Natural killer cell (primary cell): ENCODE measurements at regions not wholly inside any gene's neighbourhood (a gene's known extent, or its start where the extent isn't known, plus 50 kb on each side); places are given as distances from the start of the nearest gene placed in this dataset.

Source experiments
- ATAC-seq, 3 donors: fragments of 150-1000 bp in 2 of 3; fragments of 200-7000 bp in 1 of 3; cut with Tn5 transposase; 1 replicate in 1 of 3; 2 replicates in 2 of 3; pipeline ENCODE4 v1.10.0; 2021; ENCODE audit warnings: mild to moderate bottlenecking in 2 of 3, moderate library complexity in 2 of 3
- DNase-seq, 2 donors: peaks; one replicate each; pipeline versions ENCODE4 v3.0.0 to v3.0.0-alpha.2; 2013 to 2021; ENCODE audit warnings: mixed read lengths in 1 of 2
- H3K27ac ChIP-seq: one replicate; pipeline ENCODE4 v1.5.1; 2013; ENCODE audit warnings: mild to moderate bottlenecking, low read length
- H3K27me3 ChIP-seq: one replicate; pipeline ENCODE4 v1.6.1; 2013; ENCODE audit warnings: low read length; ENCODE audit not compliant: control insufficient read depth, insufficient read depth
- H3K36me3 ChIP-seq: one replicate; pipeline ENCODE4 v1.6.1; 2013; ENCODE audit warnings: low read length; ENCODE audit not compliant: control insufficient read depth, insufficient read depth
- H3K4me1 ChIP-seq: one replicate; pipeline ENCODE4 v1.6.1; 2013; ENCODE audit warnings: low read length; ENCODE audit not compliant: control insufficient read depth, insufficient read depth
- H3K4me3 ChIP-seq: one replicate; pipeline ENCODE4 v1.5.1; 2013; ENCODE audit warnings: low read length
- H3K9me3 ChIP-seq: one replicate; pipeline ENCODE4 v1.6.1; 2013; ENCODE audit warnings: low read length; ENCODE audit not compliant: control insufficient read depth, insufficient read depth
- H3K27ac Mint-ChIP-seq, 2 donors: one replicate each; pipeline ENCODE4 v1.8.0; 2022; ENCODE audit warnings: mild to moderate bottlenecking in 2 of 2, mixed read lengths in 2 of 2, moderate library complexity in 1 of 2
- H3K27me3 Mint-ChIP-seq, 2 donors: one replicate each; pipeline ENCODE4 v1.8.0; 2022; ENCODE audit warnings: low read depth in 2 of 2, mixed read lengths in 2 of 2
- H3K36me3 Mint-ChIP-seq: one replicate; pipeline ENCODE4 v1.8.0; 2022; ENCODE audit warnings: mixed read lengths
- H3K4me1 Mint-ChIP-seq, 2 donors: one replicate each; pipeline ENCODE4 v1.8.0; 2022; ENCODE audit warnings: mixed read lengths in 2 of 2
- H3K4me3 Mint-ChIP-seq: one replicate; pipeline ENCODE4 v1.8.0; 2022; ENCODE audit warnings: mild to moderate bottlenecking, moderate library complexity, mixed read lengths
- H3K9me3 Mint-ChIP-seq, 2 donors: one replicate each; pipeline ENCODE4 v1.8.0; 2022; ENCODE audit warnings: mixed read lengths in 2 of 2
- CTCF ChIP-seq: fragments of 200-600 bp; IDR thresholded peaks from one replicate; pipeline ENCODE4 v1.8.0; 2022; ENCODE audit warnings: antibody characterized with exemption
- WGBS: methylation state at CpG from one replicate; pipeline ENCODE4 v1.1.7; 2013; ENCODE audit warnings: missing lambda C conversion rate; ENCODE audit not compliant: insufficient coverage; 5-methylcytosine and 5-hydroxymethylcytosine counted together
- intact Hi-C: fragments of 100-400 bp; cut with micrococcal nuclease; formaldehyde crosslinking; loops from one replicate; pipeline ENCODE4 v1.14.2; 2022

GRCh38 chr13:78426183-78426582, 177.2 kb downstream of the POU4F1 start:
- no peaks in the 10 kb centered on the region for H3K36me3 Mint-ChIP-seq
- Histone ChIP-seq H3K4me3 (no peak overlapping the region), H3K4me1 (no peaks in the 10 kb centered on the region), H3K27ac (no peak overlapping the region), H3K9me3 (no peaks in the 10 kb centered on the region), H3K27me3 (no peaks in the 10 kb centered on the region), H3K36me3 (no peaks in the 10 kb centered on the region)
- intact Hi-C loops: no loop called here
- no peaks in the 10 kb centered on the region for H3K27me3 Mint-ChIP-seq
- H3K27ac Mint-ChIP-seq: no peak overlapping the region
- no peak for TF ChIP-seq CTCF
- no peaks in the 10 kb centered on the region for H3K4me1 Mint-ChIP-seq
- DNase-seq: no peak
- H3K4me3 Mint-ChIP-seq: no peak overlapping the region
- H3K9me3 Mint-ChIP-seq: peaks cover 5 to 6% of the 10 kb centered on the region in 2 donors
- no peak for ATAC-seq
- 95% methylated on average over 4 of the region's 4 CpGs for WGBS

- WGBS: 62% methylated on average over 4 of the region's 4 CpGs
- Mint-ChIP-seq H3K9me3 (peaks cover 2 to 6% of the 10 kb centered on the region in 2 donors), H3K4me3 (no peak overlapping the region), H3K27me3 (no peaks in the 10 kb centered on the region), H3K36me3 (no peaks in the 10 kb centered on the region), H3K4me1 (no peaks in the 10 kb centered on the region), H3K27ac (no peak overlapping the region)
- Histone ChIP-seq H3K27ac (no peak overlapping the region), H3K27me3 (no peaks in the 10 kb centered on the region), H3K36me3 (no peaks in the 10 kb centered on the region), H3K9me3 (no peaks in the 10 kb centered on the region), H3K4me3 (no peak overlapping the region), H3K4me1 (no peaks in the 10 kb centered on the region)
- DNase-seq: no peak
- intact Hi-C loops: no loop called here
- TF ChIP-seq CTCF: no peak
- peak in 1 of 3 donors; percentile 63 for ATAC-seq
Observed at GRCh38 chr13:78420814-78421213, 182.5 kb downstream of the POU4F1 start.

- 82% methylated on average over 2 of the region's 2 CpGs for WGBS
- Histone ChIP-seq H3K4me3 (no peak overlapping the region), H3K36me3 (no peaks in the 10 kb centered on the region), H3K4me1 (no peaks in the 10 kb centered on the region), H3K27me3 (no peaks in the 10 kb centered on the region), H3K9me3 (no peaks in the 10 kb centered on the region), H3K27ac (no peak overlapping the region)
- ATAC-seq (no peak), DNase-seq (no peak)
- Mint-ChIP-seq H3K36me3 (no peaks in the 10 kb centered on the region), H3K9me3 (peaks cover 0 to 3% of the 10 kb centered on the region in 2 donors), H3K27me3 (no peaks in the 10 kb centered on the region), H3K4me1 (no peaks in the 10 kb centered on the region), H3K27ac (no peak overlapping the region), H3K4me3 (no peak overlapping the region)
- intact Hi-C loops: no loop called here
- TF ChIP-seq CTCF: no peak
Observed at GRCh38 chr13:78413887-78414553, 189.3 kb downstream of the POU4F1 start.

GRCh38 chr13:78410847-78411246, 192.5 kb downstream of the POU4F1 start:
- H3K9me3 Mint-ChIP-seq: peaks cover 0 to 6% of the 10 kb centered on the region in 2 donors
- H3K4me3 ChIP-seq: no peak overlapping the region
- no peaks in the 10 kb centered on the region for H3K4me1 ChIP-seq
- H3K27me3 ChIP-seq: no peaks in the 10 kb centered on the region
- no peaks in the 10 kb centered on the region for H3K9me3 ChIP-seq
- ATAC-seq (no peak), DNase-seq (no peak)
- no peaks in the 10 kb centered on the region for H3K36me3 ChIP-seq
- no peaks in the 10 kb centered on the region for H3K27me3 Mint-ChIP-seq
- TF ChIP-seq CTCF: no peak
- no peaks in the 10 kb centered on the region for H3K36me3 Mint-ChIP-seq
- H3K4me3 Mint-ChIP-seq: no peak overlapping the region
- H3K27ac Mint-ChIP-seq: no peak overlapping the region
- intact Hi-C loops: no loop called here
- WGBS: 83% methylated on average over 1 of the region's 1 CpG
- H3K4me1 Mint-ChIP-seq: no peaks in the 10 kb centered on the region
- H3K27ac ChIP-seq: no peak overlapping the region
